MCF 10A (cell line): ENCODE measurements at regions not wholly inside any gene's neighbourhood (a gene's known extent, or its start where the extent isn't known, plus 50 kb on each side); places are given as distances from the start of the nearest gene placed in this dataset.

Source experiments
- BruUV-seq: library from RNA; stranded (reverse); fragments of 400-500 nt; replicated peaks from 2 replicates; lab custom pipeline; 2021; lab: Mats Ljungman, UMichigan
- CTCF ChIA-PET: fragments of 300-600 bp; sonication (Branson Sonifier 250); formaldehyde crosslinking; extraction: SDS; loops from one replicate; lab custom pipeline; 2021; ENCODE audit warnings: antibody characterized with exemption, inconsistent platforms; lab: Yijun Ruan, JAX
- POLR2A ChIA-PET: fragments of 300-600, 350-650 bp; sonication (Branson Sonifier 250); formaldehyde crosslinking; extraction: SDS; loops from one replicate; lab custom pipeline; 2020; ENCODE audit warnings: antibody characterized with exemption, inconsistent platforms; lab: Yijun Ruan, JAX
- DNase-seq: peaks from one replicate; pipeline ENCODE4 v3.0.0-alpha.2; 2018; ENCODE audit not compliant: unreplicated experiment
- H3K27ac Mint-ChIP-seq: one replicate; pipeline ENCODE4 v1.8.0; 2022; ENCODE audit warnings: mild to moderate bottlenecking, low read depth, mixed read lengths; ENCODE audit not compliant: unreplicated experiment
- H3K27me3 Mint-ChIP-seq: one replicate; pipeline ENCODE4 v1.8.0; 2022; ENCODE audit warnings: mixed read lengths; ENCODE audit not compliant: insufficient read depth, unreplicated experiment
- H3K36me3 Mint-ChIP-seq: one replicate; pipeline ENCODE4 v1.8.0; 2022; ENCODE audit warnings: mild to moderate bottlenecking, moderate library complexity, mixed read lengths; ENCODE audit not compliant: insufficient read depth, unreplicated experiment
- H3K4me1 Mint-ChIP-seq: one replicate; pipeline ENCODE4 v1.8.0; 2022; ENCODE audit warnings: mixed read lengths; ENCODE audit not compliant: insufficient read depth, unreplicated experiment
- H3K4me3 Mint-ChIP-seq: one replicate; pipeline ENCODE4 v1.8.0; 2022; ENCODE audit warnings: mild to moderate bottlenecking, moderate library complexity, mixed read lengths; ENCODE audit not compliant: unreplicated experiment
- H3K9me3 Mint-ChIP-seq: one replicate; pipeline ENCODE4 v1.8.0; 2022; ENCODE audit warnings: mixed read lengths; ENCODE audit not compliant: unreplicated experiment
- CTCF ChIP-seq: fragments of 200-600 bp; IDR thresholded peaks from one replicate; pipeline ENCODE4 v1.8.0; 2022; ENCODE audit warnings: antibody characterized with exemption, mild to moderate bottlenecking; ENCODE audit not compliant: unreplicated experiment
- intact Hi-C: fragments of 100-400 bp; cut with micrococcal nuclease; formaldehyde crosslinking; loops from 2 replicates; pipeline ENCODE4 v1.14.1; 2022

- Mint-ChIP-seq H3K4me3 (no peak overlapping the region), H3K27ac (no peak overlapping the region), H3K4me1 (no peaks in the 10 kb centered on the region), H3K27me3 (no peaks in the 10 kb centered on the region), H3K36me3 (no peaks in the 10 kb centered on the region), H3K9me3 (no peaks in the 10 kb centered on the region)
- intact Hi-C loops = no loop called here
- BruUV-seq = no TSS peak
- no peak for DNase-seq
- no peak for TF ChIP-seq CTCF
- ChIA-PET CTCF (interaction anchor here (1.1 kb wide), 1 partner anchor 285 kb away, joined by 3 read pairs; no protein-coding TSS in a partner anchor), POLR2A (no interaction called here)
Observed at GRCh38 chr9:82675102-82675501, 387.8 kb downstream of the RASEF start.

DNA sequence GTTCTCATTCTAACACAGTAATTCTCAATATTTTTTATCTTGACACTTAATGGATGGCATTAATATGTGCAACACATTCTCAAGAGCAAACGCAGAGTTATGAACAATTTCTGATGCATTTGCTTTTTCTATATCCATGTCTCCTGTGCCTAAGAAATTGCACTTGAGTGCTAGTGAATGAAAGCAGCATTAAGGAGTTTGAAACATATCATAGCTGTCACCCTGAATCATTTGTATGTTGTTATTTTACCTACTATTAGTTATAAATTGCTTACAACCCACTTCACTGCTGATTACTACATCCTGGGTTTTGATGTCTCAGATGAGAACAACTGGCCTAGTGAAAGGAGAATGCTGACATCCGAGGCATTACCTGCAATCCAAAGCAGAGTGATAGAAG, 387.3 kb downstream of the RASEF start:
- Mint-ChIP-seq H3K27me3 (no peaks in the 10 kb centered on the region), H3K4me1 (no peaks in the 10 kb centered on the region), H3K9me3 (no peaks in the 10 kb centered on the region), H3K27ac (no peak overlapping the region), H3K36me3 (no peaks in the 10 kb centered on the region), H3K4me3 (no peak overlapping the region)
- ChIA-PET POLR2A (no interaction called here), CTCF (no interaction called here)
- intact Hi-C loops = no loop called here
- no TSS peak for BruUV-seq
- TF ChIP-seq CTCF = no peak
- DNase-seq = no peak

GRCh38 chr9:82677086-82677485, 385.9 kb downstream of the RASEF start:
- CTCF ChIA-PET = no interaction called here
- Mint-ChIP-seq H3K27ac (no peak overlapping the region), H3K27me3 (no peaks in the 10 kb centered on the region), H3K4me3 (no peak overlapping the region), H3K9me3 (no peaks in the 10 kb centered on the region), H3K36me3 (no peaks in the 10 kb centered on the region), H3K4me1 (no peaks in the 10 kb centered on the region)
- POLR2A ChIA-PET = no interaction called here
- TF ChIP-seq CTCF = no peak
- intact Hi-C loops = no loop called here
- DNase-seq = no peak
- BruUV-seq = no TSS peak

GRCh38 chr9:82679472-82679871, 383.5 kb downstream of the RASEF start:
- H3K36me3 Mint-ChIP-seq = no peaks in the 10 kb centered on the region
- TF ChIP-seq CTCF = no peak
- ChIA-PET CTCF (no interaction called here), POLR2A (interaction anchor here (1.6 kb wide), 1 partner anchor 8 kb away, joined by 3 read pairs; no protein-coding TSS in a partner anchor)
- H3K27ac Mint-ChIP-seq = no peak overlapping the region
- H3K4me3 Mint-ChIP-seq = no peak overlapping the region
- intact Hi-C loops = no loop called here
- no peaks in the 10 kb centered on the region for H3K4me1 Mint-ChIP-seq
- DNase-seq = no peak
- no TSS peak for BruUV-seq
- H3K9me3 Mint-ChIP-seq = no peaks in the 10 kb centered on the region
- no peaks in the 10 kb centered on the region for H3K27me3 Mint-ChIP-seq
